DOHH2 (cell line): ENCODE measurements at regions not wholly inside any gene's neighbourhood (a gene's known extent, or its start where the extent isn't known, plus 50 kb on each side); places are given as distances from the start of the nearest gene placed in this dataset.

Experiments
- H3F3A ChIP-seq: fragments of 200-600 bp; sonication (generic), shearing (Covaris generic); 2 replicates; pipeline ENCODE4 v1.6.0; 2016; ENCODE audit warnings: antibody characterized with exemption, mild to moderate bottlenecking; ENCODE audit not compliant: control insufficient read depth, insufficient read depth
- H3K27ac ChIP-seq: fragments of 200-600 bp; sonication (generic); 2 replicates; pipeline ENCODE4 v1.5.1; 2014; ENCODE audit warnings: low read depth, mild to moderate bottlenecking, low read length, moderate library complexity
- H3K27me3 ChIP-seq: fragments of 200-600 bp; sonication (generic); 2 replicates; pipeline ENCODE4 v1.6.1; 2014; ENCODE audit warnings: mild to moderate bottlenecking, low read length, mixed read lengths; ENCODE audit not compliant: control insufficient read depth
- H3K36me3 ChIP-seq: fragments of 200-600 bp; sonication (generic); 2 replicates; pipeline ENCODE4 v1.6.1; 2014; ENCODE audit warnings: mild to moderate bottlenecking, low read length, moderate library complexity, mixed read lengths; ENCODE audit not compliant: control insufficient read depth
- H3K4me1 ChIP-seq: fragments of 200-600 bp; sonication (generic); 2 replicates; pipeline ENCODE4 v1.6.1; 2014; ENCODE audit warnings: mild to moderate bottlenecking, low read length, mixed read lengths; ENCODE audit not compliant: control insufficient read depth
- H3K4me2 ChIP-seq: fragments of 200-600 bp; sonication (generic); 2 replicates; pipeline ENCODE4 v1.6.0; 2014; ENCODE audit warnings: mild to moderate bottlenecking, low read length, moderate library complexity
- H3K4me3 ChIP-seq: fragments of 200-600 bp; sonication (generic); 2 replicates; pipeline ENCODE4 v1.5.1; 2014; ENCODE audit warnings: mild to moderate bottlenecking, low read length, mixed read lengths
- H3K79me2 ChIP-seq: fragments of 200-600 bp; sonication (generic); 2 replicates; pipeline ENCODE4 v1.6.1; 2014; ENCODE audit warnings: mild to moderate bottlenecking, low read length, mixed read lengths; ENCODE audit not compliant: control insufficient read depth
- H3K9me2 ChIP-seq: fragments of 200-600 bp; sonication (generic); replicated peaks from 2 replicates; pipeline ENCODE4 v1.6.1; 2014; ENCODE audit warnings: mild to moderate bottlenecking, low read length, mixed read lengths; ENCODE audit not compliant: control insufficient read depth
- H3K9me3 ChIP-seq: fragments of 200-600 bp; sonication (generic); 2 replicates; pipeline ENCODE4 v1.6.1; 2014; ENCODE audit warnings: antibody characterized with exemption, low read length, mixed read lengths; ENCODE audit not compliant: control insufficient read depth, insufficient read depth
- H4K20me1 ChIP-seq: fragments of 200-600 bp; sonication (generic); 2 replicates; pipeline ENCODE4 v1.6.0; 2014; ENCODE audit warnings: low read depth, mild to moderate bottlenecking, antibody characterized with exemption, low read length, moderate library complexity; ENCODE audit not compliant: control insufficient read depth, insufficient read depth
- CTCF ChIP-seq: fragments of 200-600 bp; sonication (generic); IDR thresholded peaks from one replicate; pipeline ENCODE4 v1.5.1; 2014; ENCODE audit warnings: antibody characterized with exemption, mild to moderate bottlenecking, low read depth, low read length; ENCODE audit not compliant: poor library complexity, severe bottlenecking
- EZH2phosphoT487 ChIP-seq: fragments of 200-600 bp; sonication (generic); IDR thresholded peaks from 2 replicates; pipeline ENCODE4 v1.6.1; 2017; ENCODE audit warnings: borderline replicate concordance, mild to moderate bottlenecking, antibody characterized with exemption, low read length, moderate library complexity, mixed read lengths

GRCh38 chr4:59598330-59598618 lies 1601.9 kb upstream of the ADGRL3 start:
- H3K27me3 ChIP-seq, result no peaks in the 10 kb centered on the region
- no peak overlapping the region for H3K4me3 ChIP-seq
- no peaks in the 10 kb centered on the region for H4K20me1 ChIP-seq
- no peaks in the 10 kb centered on the region for H3F3A ChIP-seq
- H3K4me2 ChIP-seq, result no peak overlapping the region
- H3K9me3 ChIP-seq, result no peaks in the 10 kb centered on the region
- H3K9me2 ChIP-seq, result no peaks in the 10 kb centered on the region
- no peaks in the 10 kb centered on the region for H3K4me1 ChIP-seq
- no peak for TF ChIP-seq EZH2phosphoT487
- no peak for TF ChIP-seq CTCF
- H3K79me2 ChIP-seq, result no peaks in the 10 kb centered on the region
- H3K36me3 ChIP-seq, result no peaks in the 10 kb centered on the region
- H3K27ac ChIP-seq, result no peak overlapping the region

GRCh38 chr4:59608466-59608865 lies 1591.7 kb upstream of the ADGRL3 start:
- no peak for TF ChIP-seq CTCF
- no peak for TF ChIP-seq EZH2phosphoT487
- H4K20me1 ChIP-seq, result no peaks in the 10 kb centered on the region
- no peaks in the 10 kb centered on the region for H3K36me3 ChIP-seq

DNA sequence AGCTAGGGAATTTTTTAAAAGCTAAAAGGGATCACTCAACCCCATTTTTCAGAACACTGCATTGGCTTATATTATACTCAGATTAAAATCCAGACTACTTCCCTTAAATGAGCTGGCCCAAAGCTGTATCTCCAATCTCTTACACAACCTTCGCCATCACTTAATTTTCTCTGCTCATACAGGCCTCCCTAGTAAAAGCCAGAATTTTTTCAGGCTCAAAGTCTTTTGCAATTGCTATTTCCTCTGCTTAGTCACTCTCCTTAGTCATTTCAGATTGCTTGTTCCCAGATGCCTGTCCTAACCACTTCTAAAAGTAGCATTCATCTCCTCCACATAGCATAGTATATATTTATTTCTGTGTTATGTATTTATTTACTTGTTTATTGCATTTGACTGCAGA lies 1587.9 kb upstream of the ADGRL3 start:
- Histone ChIP-seq H4K20me1 (no peaks in the 10 kb centered on the region), H3K4me1 (no peaks in the 10 kb centered on the region), H3K9me3 (no peaks in the 10 kb centered on the region), H3K9me2 (no peaks in the 10 kb centered on the region), H3K27me3 (no peaks in the 10 kb centered on the region), H3K79me2 (no peaks in the 10 kb centered on the region), H3K4me2 (no peak overlapping the region), H3K27ac (no peak overlapping the region), H3K4me3 (no peak overlapping the region), H3K36me3 (no peaks in the 10 kb centered on the region), H3F3A (no peaks in the 10 kb centered on the region)
- no peak for TF ChIP-seq EZH2phosphoT487
- no peak for TF ChIP-seq CTCF

More at GRCh38 chr4:59608466-59608865, 1591.7 kb upstream of the ADGRL3 start:
- Histone ChIP-seq H3K4me2 (no peak overlapping the region), H3K4me3 (no peak overlapping the region), H3K27ac (no peak overlapping the region), H3K4me1 (no peaks in the 10 kb centered on the region), H3K9me2 (no peaks in the 10 kb centered on the region), H3F3A (no peaks in the 10 kb centered on the region), H3K9me3 (no peaks in the 10 kb centered on the region), H3K27me3 (no peaks in the 10 kb centered on the region), H3K79me2 (no peaks in the 10 kb centered on the region)

GRCh38 chr4:59615316-59615715 lies 1584.8 kb upstream of the ADGRL3 start:
- H3K9me2 ChIP-seq, result no peaks in the 10 kb centered on the region
- TF ChIP-seq CTCF (no peak), EZH2phosphoT487 (no peak)
- no peak overlapping the region for H3K27ac ChIP-seq
- H3K27me3 ChIP-seq, result no peaks in the 10 kb centered on the region
- H3K36me3 ChIP-seq, result no peaks in the 10 kb centered on the region
- no peaks in the 10 kb centered on the region for H3K79me2 ChIP-seq
- no peaks in the 10 kb centered on the region for H3K9me3 ChIP-seq
- H3K4me2 ChIP-seq, result no peak overlapping the region
- H3F3A ChIP-seq, result no peaks in the 10 kb centered on the region
- no peaks in the 10 kb centered on the region for H4K20me1 ChIP-seq
- H3K4me3 ChIP-seq, result no peak overlapping the region
- no peaks in the 10 kb centered on the region for H3K4me1 ChIP-seq
